GM18868 (cell line): ENCODE measurements at regions not wholly inside any gene's neighbourhood (a gene's known extent, or its start where the extent isn't known, plus 50 kb on each side); places are given as distances from the start of the nearest gene placed in this dataset.

Source experiments
- ATAC-seq: cut with Tn5 transposase; IDR thresholded peaks from one replicate; pipeline ENCODE4 v1.9.1; 2021; ENCODE audit warnings: mild to moderate bottlenecking, moderate library complexity; ENCODE audit not compliant: unreplicated experiment

DNA sequence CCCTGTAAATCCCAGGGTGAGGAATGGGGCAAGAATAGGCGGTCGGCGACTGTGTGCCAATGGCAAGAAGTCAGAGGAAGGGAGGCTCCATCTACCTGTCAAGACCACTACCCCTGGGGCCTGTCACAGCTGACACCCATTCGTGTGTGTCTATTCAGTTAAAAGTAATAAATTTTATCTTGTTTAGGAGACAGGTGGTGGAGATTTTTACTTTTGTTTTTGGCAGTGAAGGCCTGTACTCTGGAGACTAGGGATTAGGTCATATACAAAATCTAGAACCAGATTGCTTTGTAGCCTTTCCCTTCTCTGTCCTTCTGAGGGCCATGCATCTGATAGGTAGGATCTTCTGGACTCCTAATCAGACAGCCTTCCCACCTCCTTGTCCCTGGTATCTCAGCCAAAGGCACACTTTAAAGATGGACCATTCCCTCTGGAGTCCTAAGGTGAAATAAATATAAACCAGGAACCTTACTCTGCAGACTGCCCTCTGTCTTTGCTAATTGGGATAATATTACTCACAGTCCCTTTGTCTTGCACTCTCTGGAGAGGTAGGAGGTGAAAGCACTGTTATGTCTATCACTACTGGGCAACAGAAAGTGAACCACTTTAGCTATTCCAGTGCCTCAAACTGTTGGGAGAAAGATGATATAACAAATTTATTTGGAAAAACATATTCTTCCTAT lies 213.2 kb upstream of the ACTBL2 start:
- no peak for ATAC-seq

DNA sequence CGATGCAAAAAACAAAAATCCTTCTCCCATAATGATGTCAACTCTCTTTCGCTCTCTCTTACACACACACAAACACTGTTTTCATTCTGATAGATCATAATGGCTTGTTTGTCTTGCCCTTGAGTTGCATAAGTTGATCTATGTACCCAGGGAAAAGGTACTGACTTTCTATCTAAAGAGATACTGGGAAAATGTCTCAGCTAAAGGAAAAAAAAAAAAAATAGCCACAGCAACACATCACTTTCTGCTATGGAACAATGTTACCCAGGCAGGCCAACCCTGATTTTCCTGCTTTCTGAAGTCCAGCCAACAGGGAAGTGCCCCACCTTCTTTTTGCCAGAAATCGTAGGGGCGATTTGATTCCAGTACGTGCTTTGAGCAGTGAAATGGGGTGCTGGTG lies 212.6 kb upstream of the ACTBL2 start:
- ATAC-seq: no peak

DNA sequence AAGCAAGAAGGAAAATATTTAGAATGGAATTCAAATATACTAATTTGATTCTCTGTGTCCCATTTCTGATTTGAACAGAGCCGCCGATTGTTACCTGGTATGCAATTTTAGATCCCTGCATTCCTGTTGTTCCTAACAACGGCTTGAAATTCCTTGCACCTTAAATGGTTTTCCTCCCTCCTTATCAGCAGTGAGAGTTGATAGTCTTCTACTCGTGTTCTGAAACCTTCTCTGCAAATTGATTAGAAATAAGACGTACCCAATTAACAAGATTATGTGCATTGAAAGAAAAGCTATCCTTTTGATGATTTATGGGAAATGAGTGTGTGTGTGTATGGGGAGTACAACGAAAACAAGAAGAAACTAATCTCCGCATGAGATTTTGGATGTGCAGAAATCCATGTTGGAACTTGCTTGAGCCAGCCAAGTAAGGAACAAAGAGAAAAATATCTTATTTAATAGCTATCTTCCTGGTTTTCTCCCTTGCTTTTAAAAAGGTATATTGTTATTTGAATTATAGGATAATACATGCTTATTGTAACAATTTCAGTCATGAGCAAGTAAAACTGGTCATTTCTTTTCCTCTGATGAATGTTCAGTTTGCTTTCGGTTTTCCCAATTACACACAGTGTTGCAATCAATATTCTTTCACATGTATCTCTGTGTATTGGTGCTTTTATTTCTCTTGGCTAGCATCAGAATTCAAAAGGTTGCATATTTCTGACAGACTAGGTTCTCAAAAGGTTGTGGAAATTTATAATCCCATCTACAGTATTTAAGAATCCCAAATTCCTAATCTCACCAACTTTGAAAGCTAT lies 211.1 kb upstream of the ACTBL2 start:
- ATAC-seq: no peak

DNA sequence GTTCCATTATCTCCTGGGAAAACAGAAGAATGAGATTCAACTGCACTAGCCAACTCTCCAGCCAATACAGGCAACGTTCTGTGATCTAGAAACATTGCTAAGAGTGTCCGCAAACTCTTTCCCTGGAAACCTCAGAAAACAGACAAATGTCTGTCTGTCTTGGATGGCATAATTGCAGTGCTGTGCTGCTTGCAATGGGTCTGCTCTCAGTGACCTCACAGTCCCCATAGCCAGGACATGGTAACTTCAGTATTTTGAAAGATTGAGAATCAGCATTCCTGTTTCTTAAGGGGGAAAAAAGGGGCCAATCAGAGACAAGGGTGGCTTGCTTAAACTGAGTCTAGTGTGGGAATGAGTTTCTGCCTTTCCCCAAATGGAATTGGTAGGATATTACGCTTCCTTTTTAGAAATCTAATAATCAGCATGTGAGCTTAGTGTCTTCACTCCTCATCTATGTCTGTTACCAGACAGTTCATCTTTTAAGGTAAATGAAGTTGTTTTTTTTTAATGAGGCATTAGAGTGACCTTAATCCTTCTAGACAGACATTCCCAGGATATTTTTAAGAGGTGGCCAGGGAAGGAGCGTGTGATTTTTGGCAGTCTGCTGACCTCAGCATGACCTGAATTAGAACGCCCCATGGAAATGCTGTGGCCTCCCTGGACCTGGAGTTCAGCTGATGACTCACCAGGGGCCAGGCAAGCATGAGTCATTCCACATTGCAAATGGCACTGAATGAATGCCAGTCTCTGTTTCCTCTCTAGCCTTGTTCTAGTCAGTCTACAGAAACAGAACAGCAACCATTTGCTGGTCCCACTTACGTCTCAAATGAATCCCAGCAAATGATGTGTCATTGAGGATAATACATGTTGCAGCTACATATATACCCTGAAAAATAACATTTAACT lies 210.2 kb upstream of the ACTBL2 start:
- ATAC-seq: peak; percentile 95

DNA sequence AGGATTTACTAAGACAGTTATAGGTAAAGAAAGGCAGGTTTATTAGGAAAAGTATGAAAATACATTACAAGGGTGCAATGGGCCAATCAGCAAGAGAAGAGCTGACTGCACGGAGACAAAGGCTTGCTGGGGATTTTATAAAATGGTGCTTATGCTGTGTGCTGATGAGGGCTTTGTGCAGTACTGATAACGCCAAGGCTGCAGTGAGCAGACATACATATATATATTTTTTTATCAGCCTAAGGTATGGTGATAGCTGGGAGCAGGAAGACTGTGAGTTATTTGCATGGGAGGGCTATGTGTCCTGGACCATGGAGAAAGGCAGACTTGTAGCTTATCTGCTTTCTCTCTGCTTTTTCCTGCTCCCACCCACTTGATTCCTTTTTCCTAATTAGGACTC lies 208.1 kb upstream of the ACTBL2 start:
- ATAC-seq: no peak

DNA sequence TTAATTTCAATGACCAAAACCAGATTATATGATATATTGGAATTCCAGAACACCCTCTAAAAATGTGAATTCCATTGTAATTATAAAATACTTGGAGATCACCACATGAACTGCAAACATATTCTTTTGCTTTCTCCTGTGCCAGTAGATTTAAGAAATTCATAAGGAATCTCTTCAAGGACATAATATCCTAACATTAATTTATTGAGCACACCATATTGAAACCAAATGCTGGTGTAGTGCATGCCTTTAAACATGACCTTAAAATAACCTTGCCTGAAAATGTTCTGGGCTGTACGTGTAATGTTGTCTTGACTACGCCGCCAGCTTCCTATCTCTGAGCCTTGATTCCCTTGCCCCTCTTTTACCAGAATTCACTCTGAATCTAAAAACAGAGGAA lies 205.0 kb upstream of the ACTBL2 start:
- no peak for ATAC-seq

DNA sequence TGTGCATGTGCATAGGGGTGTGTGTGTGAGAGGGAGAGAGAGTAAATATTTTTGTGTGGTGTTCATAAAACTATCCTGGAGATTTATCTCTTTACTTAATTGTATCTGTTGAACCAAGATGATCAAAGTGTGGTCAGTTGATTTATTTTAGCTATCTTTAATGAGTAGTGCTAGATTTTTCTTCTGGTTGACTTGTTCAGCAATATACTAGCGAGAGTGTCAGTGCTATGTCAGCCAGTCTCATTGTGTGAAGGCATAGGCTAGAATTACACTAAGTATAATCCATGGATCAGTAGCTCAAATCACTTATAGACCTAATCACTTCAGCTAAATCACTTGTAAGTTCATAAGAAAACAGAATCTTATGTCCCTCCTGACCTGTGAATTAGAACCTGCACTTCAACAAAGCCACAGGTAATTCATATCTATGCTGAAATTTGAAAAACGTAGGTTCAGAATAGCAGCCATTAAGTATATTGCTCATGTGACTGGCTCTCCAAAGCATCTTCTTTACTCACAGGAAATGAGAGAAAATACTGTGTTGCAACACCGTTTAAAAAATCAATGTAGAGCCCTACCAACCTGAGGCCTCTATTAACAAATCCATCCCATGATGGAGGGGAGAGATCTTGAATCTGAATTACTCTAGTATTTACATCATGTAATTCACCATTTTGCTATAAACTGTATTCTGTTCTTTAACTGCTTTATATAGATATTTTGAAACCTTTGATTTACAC lies 203.1 kb upstream of the ACTBL2 start:
- no peak for ATAC-seq

DNA sequence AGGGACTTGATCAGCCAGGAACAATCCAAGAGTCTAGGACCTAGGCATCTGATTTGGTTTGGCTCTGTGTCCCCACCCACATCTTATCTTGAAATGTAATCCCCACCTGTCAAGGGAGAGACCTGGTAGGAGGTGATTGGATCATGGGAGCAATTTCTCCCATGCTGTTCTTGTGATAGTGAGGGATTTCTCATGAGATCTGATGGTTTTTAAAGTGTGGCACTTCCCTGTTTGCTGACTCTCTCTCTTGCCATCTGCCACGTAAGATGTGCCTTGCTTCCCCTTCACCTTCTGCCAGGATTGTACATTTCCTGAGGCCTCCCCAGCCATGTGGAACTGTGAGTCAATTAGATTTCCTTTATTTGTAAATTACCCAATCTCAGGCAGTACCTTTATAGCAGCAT lies 201.7 kb upstream of the ACTBL2 start:
- ATAC-seq: no peak

DNA sequence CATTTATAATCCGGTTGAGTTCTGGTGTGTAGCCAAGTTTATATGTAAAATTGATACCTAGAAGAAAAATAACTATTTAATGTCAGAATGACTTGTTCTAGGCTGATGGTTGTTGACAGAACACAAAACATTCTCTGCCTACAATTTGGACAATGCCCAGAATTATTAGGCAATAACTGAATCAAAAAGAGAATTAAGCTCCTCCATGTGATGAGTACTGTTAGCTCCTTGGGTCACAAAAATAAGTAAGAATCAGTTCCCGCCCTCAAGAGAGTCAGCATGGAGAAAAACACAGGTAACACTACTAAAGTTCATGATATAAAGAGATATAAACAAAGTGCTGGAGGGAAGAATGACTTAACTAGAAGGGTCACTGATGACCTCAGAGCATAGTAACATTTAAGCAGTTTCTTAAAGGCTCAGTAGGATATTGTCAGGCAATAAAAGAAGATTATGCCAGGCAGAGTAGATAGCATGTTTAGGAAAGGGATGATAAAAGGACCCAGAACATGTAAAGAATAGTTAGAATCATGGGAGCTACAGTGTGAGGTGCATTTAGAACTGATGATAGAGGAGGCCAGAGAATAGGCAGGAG lies 200.5 kb upstream of the ACTBL2 start:
- no peak for ATAC-seq

DNA sequence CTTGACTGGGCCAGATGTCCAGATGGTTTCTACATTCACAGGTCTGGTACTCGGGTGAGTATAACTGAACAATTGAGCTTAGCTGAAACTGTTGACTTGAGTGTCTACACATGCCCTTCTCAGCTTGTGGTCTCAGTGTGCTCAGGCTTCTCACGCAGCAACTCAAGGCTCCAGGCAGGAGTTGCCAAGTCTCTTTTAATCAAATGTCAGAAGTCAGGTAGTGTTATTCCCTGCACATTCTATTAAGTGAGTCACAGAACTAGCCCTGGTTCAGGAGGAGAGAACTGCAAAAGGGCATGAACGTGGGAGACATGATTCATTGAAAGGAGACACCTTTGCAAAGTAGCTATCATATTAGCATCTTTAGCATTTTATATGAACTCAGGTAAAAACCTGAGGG lies 199.3 kb upstream of the ACTBL2 start:
- ATAC-seq: no peak

DNA sequence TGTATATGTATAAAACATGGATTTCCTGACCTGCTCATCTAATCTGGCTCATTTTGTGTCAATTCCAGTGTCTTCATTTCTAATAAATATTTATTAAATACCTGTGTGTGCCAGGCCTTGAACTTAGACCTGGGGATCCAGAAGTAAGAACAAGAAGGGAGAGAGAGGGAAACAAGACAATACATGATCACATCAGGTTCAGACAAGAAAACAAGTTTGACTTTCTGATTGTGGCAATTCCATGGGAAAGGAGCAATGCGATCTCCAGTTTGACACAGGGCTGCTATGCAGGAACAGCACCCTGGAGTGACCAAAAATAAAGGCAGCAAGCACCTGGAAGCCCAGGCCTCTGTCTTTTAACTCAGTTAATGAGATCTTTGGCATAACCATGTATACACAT lies 198.1 kb upstream of the ACTBL2 start:
- no peak for ATAC-seq

DNA sequence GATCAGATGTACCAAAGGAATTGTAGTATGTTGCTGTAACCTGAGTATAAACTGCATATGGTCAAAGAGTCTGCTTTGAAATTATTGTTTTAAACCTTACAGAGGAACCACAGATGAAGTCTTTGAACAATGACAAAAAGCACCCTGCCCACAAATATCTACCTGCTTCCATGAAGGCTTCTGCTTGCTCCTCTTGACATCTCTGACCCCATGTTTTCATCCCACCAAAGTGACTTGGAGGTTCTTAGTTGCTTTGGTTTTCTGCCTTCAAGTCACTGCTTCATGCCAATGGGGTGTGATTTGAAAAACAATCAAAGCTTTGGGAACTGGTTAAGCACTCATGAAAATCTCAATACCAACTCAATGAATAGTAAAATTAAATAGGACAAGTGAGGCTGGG lies 194.6 kb upstream of the ACTBL2 start:
- no peak for ATAC-seq

DNA sequence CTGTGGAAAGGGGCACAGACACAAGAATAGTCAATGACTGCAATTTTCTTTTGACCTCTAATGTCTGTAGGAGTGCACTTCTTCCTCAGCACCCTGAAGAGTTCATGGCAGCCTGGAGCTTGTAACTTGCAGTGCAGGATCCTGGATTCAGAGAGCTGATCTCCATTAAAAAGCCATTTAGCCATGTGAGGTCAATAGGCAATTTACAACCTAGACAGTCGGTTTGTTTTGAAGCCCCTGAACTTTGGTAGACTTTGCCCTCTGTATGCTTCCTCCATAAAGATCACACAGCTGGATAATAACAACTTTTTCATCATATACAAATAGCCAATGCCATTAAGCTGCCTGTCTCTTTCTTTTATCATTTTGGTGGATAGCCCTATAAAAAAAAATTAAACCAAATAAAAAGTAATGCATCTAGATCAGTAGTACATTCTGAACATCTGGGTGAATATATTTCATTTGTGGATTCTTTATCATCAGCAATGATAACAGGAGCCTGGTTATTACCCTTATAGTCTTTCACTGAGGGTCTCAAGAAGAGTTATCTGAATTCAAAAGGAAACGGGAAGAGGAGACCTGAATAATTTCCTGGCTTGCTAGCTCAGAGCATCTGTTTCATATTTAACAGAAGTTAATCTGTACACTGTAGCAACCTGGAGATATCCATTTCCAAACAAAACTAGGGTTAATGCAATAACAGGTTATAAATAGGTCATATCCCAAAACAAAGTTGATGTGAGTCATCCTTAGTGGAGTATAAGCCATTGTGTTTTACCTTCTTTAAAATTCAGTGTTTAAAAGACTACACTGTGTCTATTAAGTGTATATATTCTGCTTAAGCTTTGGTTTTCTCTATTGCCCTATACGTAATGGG lies 193.8 kb upstream of the ACTBL2 start:
- ATAC-seq: no peak

DNA sequence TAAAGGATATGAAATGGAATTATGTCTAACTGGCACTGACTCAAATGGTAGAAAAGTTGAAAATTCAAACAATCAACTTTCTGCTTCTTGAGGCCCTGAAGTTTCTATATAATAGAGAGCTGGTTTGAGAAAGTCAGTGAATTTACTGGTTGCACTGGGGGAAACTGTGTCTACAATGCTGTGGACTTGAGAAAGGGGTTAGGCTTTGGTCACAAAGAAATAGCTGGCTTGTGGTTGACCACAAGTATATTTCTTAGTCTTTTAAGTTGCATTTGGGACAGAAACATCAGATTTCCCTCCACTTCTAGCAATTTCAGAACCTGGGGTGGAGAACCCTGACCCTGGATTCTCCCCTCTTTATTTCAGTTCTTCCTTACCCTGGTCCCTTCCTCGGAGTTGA lies 192.6 kb upstream of the ACTBL2 start:
- ATAC-seq: no peak

DNA sequence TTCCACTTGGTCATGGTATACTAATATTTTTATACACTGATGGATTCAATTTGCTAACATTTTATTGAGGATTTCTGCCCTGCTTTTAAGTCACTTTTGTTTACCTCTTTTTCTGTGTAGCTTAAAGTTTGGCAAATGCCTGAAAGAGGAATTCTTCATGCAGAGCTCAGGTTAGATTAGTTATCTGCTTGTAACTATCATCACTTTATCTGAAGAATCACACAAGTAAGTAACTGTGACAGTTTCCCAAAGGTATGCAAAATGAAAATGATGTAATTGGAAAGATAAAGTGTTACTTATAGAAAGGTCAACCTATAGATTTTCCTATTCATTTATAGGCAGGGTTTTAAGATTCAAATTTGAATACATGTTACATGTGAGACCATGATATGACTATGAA lies 188.8 kb upstream of the ACTBL2 start:
- ATAC-seq: no peak

DNA sequence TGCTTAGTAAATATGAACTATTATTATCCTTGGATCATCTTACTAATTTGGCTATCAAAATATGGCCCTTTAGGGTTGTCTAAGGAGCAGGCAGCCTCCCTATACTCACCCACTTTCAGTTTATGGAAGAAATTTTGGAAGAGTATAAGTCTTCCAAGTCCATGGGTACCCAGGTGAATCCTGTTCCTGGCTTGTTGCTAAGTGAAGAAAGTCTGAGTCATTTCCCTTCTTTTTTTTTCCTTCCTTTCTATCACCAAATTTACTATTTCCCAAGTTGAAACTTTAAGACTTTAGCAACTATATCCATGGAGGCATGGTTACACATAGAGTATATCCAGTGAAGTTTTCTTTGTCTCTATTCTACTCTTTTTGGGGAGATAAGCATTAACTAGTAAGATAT lies 184.0 kb upstream of the ACTBL2 start:
- no peak for ATAC-seq

DNA sequence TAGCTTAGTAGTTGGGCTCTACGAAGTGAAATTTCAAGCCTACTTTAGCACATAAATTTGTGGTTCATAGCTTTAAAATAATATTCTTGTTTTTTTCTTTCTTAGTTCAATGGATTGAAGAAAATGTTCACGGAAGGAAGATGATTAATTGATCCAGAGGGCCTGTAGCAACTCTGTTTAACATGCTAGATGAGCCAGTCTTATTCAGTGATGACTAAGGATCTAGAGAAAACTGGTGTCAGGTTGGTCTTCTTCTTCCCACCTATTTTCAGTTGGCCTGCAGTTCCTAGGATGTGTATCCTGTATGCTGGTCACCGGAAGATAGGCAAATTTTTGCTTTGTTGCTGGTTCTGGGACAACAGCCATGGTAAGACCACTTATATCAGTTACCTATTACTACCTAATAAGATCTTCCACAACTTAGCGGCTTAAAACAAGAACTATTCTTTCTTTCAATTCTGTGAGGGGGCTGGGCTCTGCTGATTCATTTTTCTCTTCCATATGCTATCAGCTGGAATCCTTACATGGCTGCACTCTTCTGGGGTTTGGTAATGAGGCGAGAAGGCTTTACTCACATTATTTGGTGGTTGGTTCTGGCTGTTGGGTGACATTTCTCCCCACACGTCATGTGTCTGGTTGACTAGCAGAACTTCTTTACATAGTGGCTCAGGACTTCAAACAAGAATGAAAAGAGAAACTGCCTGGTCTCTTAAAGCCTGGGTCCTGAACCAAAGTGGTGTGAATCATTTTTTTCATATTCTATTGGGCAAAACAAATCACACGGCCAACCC lies 182.7 kb upstream of the ACTBL2 start:
- no peak for ATAC-seq

DNA sequence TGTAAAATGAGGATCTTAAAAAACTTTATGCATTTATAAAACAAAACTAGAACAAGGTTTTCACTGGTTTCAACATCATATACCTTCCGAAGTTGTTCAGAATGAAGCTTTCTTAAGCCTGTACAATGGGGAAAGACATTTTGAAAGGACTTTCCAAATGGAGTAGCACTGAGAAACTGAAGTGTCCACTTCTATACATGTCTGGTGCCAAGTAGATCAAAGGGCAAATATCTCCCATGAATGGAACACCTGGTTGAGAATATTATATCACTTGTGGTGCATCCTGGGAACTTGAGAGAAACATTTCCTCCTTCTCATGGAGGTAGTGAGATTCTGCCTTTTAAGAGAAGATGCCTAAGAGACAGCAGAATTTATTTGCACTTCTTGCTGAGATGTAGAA lies 182.1 kb upstream of the ACTBL2 start:
- ATAC-seq: no peak

DNA sequence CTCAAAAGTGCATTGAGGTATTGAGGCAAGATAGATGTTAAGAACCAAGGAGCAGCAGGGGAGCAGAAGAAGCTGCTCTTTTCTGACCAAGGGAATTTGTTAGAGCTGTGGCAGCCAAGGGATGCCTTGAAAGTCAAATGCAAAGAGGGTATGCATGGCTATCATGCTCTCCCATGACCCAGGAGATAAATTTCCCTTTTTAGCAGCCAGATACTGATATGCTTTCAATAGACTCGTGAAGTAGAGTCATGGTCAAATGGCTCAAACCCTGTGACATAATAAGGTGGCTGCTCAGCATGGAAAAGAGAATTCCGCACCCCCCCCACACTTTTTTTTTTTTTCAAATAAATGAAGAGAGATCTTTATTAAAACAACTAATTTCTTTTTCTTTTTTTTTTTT lies 180.9 kb upstream of the ACTBL2 start:
- ATAC-seq: no peak
